ENCODE measurements at regions not wholly inside any gene's neighbourhood (a gene's known extent, or its start where the extent isn't known, plus 50 kb on each side); places are given as distances from the start of the nearest gene placed in this dataset.

DNA sequence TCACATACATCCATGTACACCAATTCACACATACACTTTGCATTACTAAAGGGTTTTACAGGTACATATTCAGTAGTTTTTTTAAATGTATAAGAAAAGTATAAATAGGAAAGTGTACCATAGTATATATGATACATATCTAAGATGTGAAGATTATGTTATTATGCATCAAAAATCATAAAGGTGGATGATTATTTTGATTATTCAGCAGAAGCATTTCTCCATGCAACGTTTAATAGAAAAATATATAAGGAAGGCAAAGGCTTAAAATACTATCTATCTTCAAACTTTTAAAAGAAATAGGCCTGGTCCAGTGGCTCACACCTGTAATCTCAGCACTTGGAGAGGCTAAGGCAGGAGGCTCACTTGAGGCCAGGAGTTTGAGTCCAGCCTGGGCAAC lies 133.5 kb upstream of the KLF3 start:
- no peak for TF ChIP-seq CTCF (IDR thresholded peaks at IDR 0.05)
- no peak for TF ChIP-seq POLR2A (IDR thresholded peaks at IDR 0.05)

Measured in Peyer's patch (tissue), 4 donors.